ENCODE measurements at regions not wholly inside any gene's neighbourhood (a gene's known extent, or its start where the extent isn't known, plus 50 kb on each side); places are given as distances from the start of the nearest gene placed in this dataset.
A peak's percentile ranks its signal among the peaks of the same experiment; 100 is the strongest.
"Not testable (repeated sequence)": the region's sequence is repeated elsewhere in the genome, so short reads cannot be mapped to it uniquely, and the experiment has no call there.

- Histone ChIP-seq H3K27me3 (replicated peaks in 1 of 7) (no peaks in the 10 kb centered on the region), H3K27ac (no peak overlapping the region), H3K4me1 (peaks cover 6 to 20% (median 9%) of the 10 kb centered on the region in 6 donors), H3K4me3 (no peak overlapping the region), H3K36me3 (no peaks in the 10 kb centered on the region), H3K9me3 (no peaks in the 10 kb centered on the region)
- intact Hi-C loops (cut with DNase I; ENCODE audit: low total_unique reads), result loop anchor here (1.0 kb wide), 1 partner anchor 136 kb away; no protein-coding TSS in a partner anchor
- TF ChIP-seq CTCF (IDR thresholded peaks at IDR 0.05 in 8 of 11, conservative IDR thresholded peaks at IDR 0.05 in 3 of 11) (peak; percentile 82 to 100 (median 86)), POLR2AphosphoS5 (IDR thresholded peaks at IDR 0.05) (peak in 2 of 3 donors; percentile 76 to 78), POLR2A (IDR thresholded peaks at IDR 0.05) (no peak)
- 11 to 14% (median 14%) methylated on average over 9 of the region's 9 CpGs for WGBS, 5 donors
- DNase-seq, result peak; percentile 92
Measured at GRCh38 chr1:21368515-21369289, 71.2 kb upstream of the NBPF3 start.

DNA sequence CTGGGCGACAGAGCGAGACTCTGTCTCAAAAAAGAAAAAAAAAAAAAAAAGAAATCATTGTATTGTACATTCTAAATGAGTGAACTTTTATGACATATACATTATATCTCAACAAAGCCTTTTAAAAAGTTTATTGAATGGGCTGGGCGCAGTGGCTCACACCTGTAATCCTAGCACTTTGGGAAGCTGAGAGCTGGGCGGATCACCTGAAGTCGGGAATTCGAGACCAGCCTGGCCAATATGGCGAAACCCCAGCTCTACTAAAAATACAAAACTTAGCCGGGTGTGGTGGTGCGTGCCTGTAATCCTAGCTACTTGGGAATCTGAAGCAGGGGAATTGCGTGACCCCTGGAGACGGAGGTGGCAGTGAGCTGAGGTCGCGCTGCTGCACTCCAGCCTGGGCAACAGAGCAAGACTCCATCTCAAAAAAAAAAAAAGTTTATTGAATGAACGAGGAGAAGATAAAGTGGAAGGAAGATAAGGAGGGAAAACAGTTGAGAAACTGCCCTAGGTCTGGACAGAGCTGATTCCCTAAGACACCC, 71.9 kb upstream of the NBPF3 start:
- not testable (repeated sequence) for H3K4me3 ChIP-seq; H3K9me3 ChIP-seq; H3K36me3 ChIP-seq; H3K27ac ChIP-seq; H3K27me3 ChIP-seq (replicated peaks in 1 of 7); DNase-seq
- peaks cover 6 to 20% (median 9%) of the 10 kb centered on the region in 6 donors for H3K4me1 ChIP-seq
- WGBS, 5 donors, result 62 to 67% (median 66%) methylated on average over 14 of the region's 14 CpGs
- intact Hi-C loops (cut with DNase I; ENCODE audit: low total_unique reads), result loop anchor here (1.0 to 2.0 kb wide), 2 partner anchors 113 to 136 kb away; no protein-coding TSS in a partner anchor

GRCh38 chr1:21366288-21366687, 73.6 kb upstream of the NBPF3 start:
- intact Hi-C loops (cut with DNase I; ENCODE audit: low total_unique reads), result loop anchor here (2.0 kb wide), 1 partner anchor 111 kb away; no protein-coding TSS in a partner anchor
- TF ChIP-seq POLR2AphosphoS5 (IDR thresholded peaks at IDR 0.05) (no peak), POLR2A (IDR thresholded peaks at IDR 0.05) (no peak), CTCF (IDR thresholded peaks at IDR 0.05 in 8 of 11, conservative IDR thresholded peaks at IDR 0.05 in 3 of 11) (no peak)
- Histone ChIP-seq H3K36me3 (no peaks in the 10 kb centered on the region), H3K27ac (no peak overlapping the region), H3K27me3 (replicated peaks in 1 of 7) (no peaks in the 10 kb centered on the region), H3K9me3 (no peaks in the 10 kb centered on the region), H3K4me3 (no peak overlapping the region), H3K4me1 (peaks cover 6 to 20% (median 9%) of the 10 kb centered on the region in 6 donors)
- DNase-seq, result no peak
- 75 to 83% (median 80%) methylated on average over 3 of the region's 3 CpGs for WGBS, 5 donors

- Histone ChIP-seq H3K4me3 (no peak overlapping the region), H3K36me3 (no peaks in the 10 kb centered on the region), H3K4me1 (peaks cover 6 to 20% (median 9%) of the 10 kb centered on the region in 6 donors), H3K9me3 (no peaks in the 10 kb centered on the region), H3K27ac (no peak overlapping the region), H3K27me3 (replicated peaks in 1 of 7) (no peaks in the 10 kb centered on the region)
- intact Hi-C loops (cut with DNase I; ENCODE audit: low total_unique reads), result no loop called here
- TF ChIP-seq POLR2AphosphoS5 (IDR thresholded peaks at IDR 0.05) (no peak), POLR2A (IDR thresholded peaks at IDR 0.05) (no peak), CTCF (IDR thresholded peaks at IDR 0.05 in 8 of 11, conservative IDR thresholded peaks at IDR 0.05 in 3 of 11) (no peak)
- DNase-seq, result no peak
Measured at GRCh38 chr1:21365036-21365435, 74.8 kb upstream of the ECE1 start.
